CD8-positive, alpha-beta memory T cell (primary cell): ENCODE measurements at regions not wholly inside any gene's neighbourhood (a gene's known extent, or its start where the extent isn't known, plus 50 kb on each side); places are given as distances from the start of the nearest gene placed in this dataset.

Experiments
- CTCF ChIA-PET: fragments of 350-600 bp; sonication (Branson Sonifier 250); formaldehyde crosslinking; loops from one replicate; lab custom pipeline; 2021; ENCODE audit warnings: antibody characterized with exemption; lab: Charles Lee
- POLR2A ChIA-PET: fragments of 350-600 bp; sonication (Branson Sonifier 250); formaldehyde crosslinking; loops from one replicate; lab custom pipeline; 2021; ENCODE audit warnings: antibody characterized with exemption; lab: Charles Lee
- DNase-seq, 5 donors: peaks; one replicate each; pipeline versions ENCODE4 v3.0.0 to v3.0.0-alpha.2; 2020 to 2022; ENCODE audit warnings: mixed read lengths in 1 of 5
- H3K27ac ChIP-seq: one replicate; pipeline ENCODE4 v1.7.0; 2013; ENCODE audit warnings: low read depth, mild to moderate bottlenecking, low read length, moderate library complexity
- H3K27me3 ChIP-seq: 2 replicates; pipeline ENCODE4 v1.7.0; 2013; ENCODE audit warnings: low read length, mild to moderate bottlenecking; ENCODE audit not compliant: insufficient read depth, poor library complexity, severe bottlenecking
- H3K36me3 ChIP-seq: 2 replicates; pipeline ENCODE4 v1.7.0; 2013; ENCODE audit warnings: mild to moderate bottlenecking, low read length, moderate library complexity; ENCODE audit not compliant: insufficient read depth
- H3K4me1 ChIP-seq: 2 replicates; pipeline ENCODE4 v1.7.0; 2013; ENCODE audit warnings: mild to moderate bottlenecking, low read length, moderate library complexity; ENCODE audit not compliant: insufficient read depth
- H3K4me3 ChIP-seq: 2 replicates; pipeline ENCODE4 v1.7.0; 2013; ENCODE audit warnings: mild to moderate bottlenecking, low read length
- H3K9me3 ChIP-seq: 2 replicates; pipeline ENCODE4 v1.7.0; 2013; ENCODE audit warnings: mild to moderate bottlenecking, low read length
- H3K27ac Mint-ChIP-seq, 8 donors: one replicate each; pipeline ENCODE4 v1.8.0; 2020 to 2021; ENCODE audit warnings: mixed read lengths in 8 of 8, mild to moderate bottlenecking in 6 of 8, inconsistent platforms in 3 of 8, moderate library complexity in 3 of 8
- H3K27me3 Mint-ChIP-seq, 2 donors: one replicate each; pipeline ENCODE4 v1.8.0; 2020 to 2021; ENCODE audit warnings: mixed read lengths in 2 of 2, mild to moderate bottlenecking in 1 of 2, moderate library complexity in 1 of 2
- H3K36me3 Mint-ChIP-seq, 3 donors: one replicate each; pipeline ENCODE4 v1.8.0; 2020 to 2021; ENCODE audit warnings: mixed read lengths in 3 of 3, inconsistent platforms in 1 of 3, mild to moderate bottlenecking in 1 of 3
- H3K4me1 Mint-ChIP-seq, 3 donors: one replicate each; pipeline ENCODE4 v1.8.0; 2020 to 2021; ENCODE audit warnings: mixed read lengths in 3 of 3, inconsistent platforms in 1 of 3, mild to moderate bottlenecking in 1 of 3
- H3K4me3 Mint-ChIP-seq, 7 donors: one replicate each; pipeline ENCODE4 v1.8.0; 2020 to 2021; ENCODE audit warnings: mixed read lengths in 7 of 7, mild to moderate bottlenecking in 6 of 7, moderate library complexity in 4 of 7, inconsistent platforms in 2 of 7
- H3K9me3 Mint-ChIP-seq, 5 donors: one replicate each; pipeline ENCODE4 v1.8.0; 2020 to 2022; ENCODE audit warnings: mixed read lengths in 5 of 5, mild to moderate bottlenecking in 3 of 5, moderate library complexity in 2 of 5, inconsistent platforms in 1 of 5

DNA sequence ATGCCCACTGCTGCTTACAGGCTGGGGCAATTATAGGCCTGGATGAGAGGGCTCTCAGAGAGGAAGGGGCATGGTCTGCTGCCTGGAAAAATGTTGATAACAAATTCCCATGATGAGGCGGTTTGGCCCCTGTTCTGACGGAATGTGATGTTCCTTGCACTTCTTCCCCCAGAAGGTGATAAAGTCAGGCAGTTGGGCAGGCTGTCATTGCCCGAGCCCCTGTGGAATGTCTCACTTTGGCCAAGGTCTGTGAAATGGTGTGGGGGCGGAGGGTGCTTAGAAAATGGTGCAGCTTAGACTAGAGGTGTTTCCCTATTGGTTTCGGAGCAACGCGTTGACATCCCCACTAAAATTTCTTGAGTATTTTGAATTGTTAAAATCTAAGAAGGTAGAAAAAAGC lies 1360.0 kb downstream of the AACS start:
- Histone ChIP-seq H3K4me1 (no peaks in the 10 kb centered on the region), H3K27me3 (no peaks in the 10 kb centered on the region), H3K4me3 (no peak overlapping the region), H3K9me3 (no peaks in the 10 kb centered on the region), H3K36me3 (no peaks in the 10 kb centered on the region), H3K27ac (no peak overlapping the region)
- H3K4me1 Mint-ChIP-seq: no peaks in the 10 kb centered on the region
- H3K9me3 Mint-ChIP-seq: peaks cover 0 to 6% (median 2%) of the 10 kb centered on the region in 5 donors
- no peak overlapping the region for H3K4me3 Mint-ChIP-seq
- no peaks in the 10 kb centered on the region for H3K36me3 Mint-ChIP-seq
- POLR2A ChIA-PET: no interaction called here
- CTCF ChIA-PET: no interaction called here
- H3K27ac Mint-ChIP-seq: no peak overlapping the region
- DNase-seq: no peak
- peaks cover 0 to 6% of the 10 kb centered on the region in 2 donors for H3K27me3 Mint-ChIP-seq

DNA sequence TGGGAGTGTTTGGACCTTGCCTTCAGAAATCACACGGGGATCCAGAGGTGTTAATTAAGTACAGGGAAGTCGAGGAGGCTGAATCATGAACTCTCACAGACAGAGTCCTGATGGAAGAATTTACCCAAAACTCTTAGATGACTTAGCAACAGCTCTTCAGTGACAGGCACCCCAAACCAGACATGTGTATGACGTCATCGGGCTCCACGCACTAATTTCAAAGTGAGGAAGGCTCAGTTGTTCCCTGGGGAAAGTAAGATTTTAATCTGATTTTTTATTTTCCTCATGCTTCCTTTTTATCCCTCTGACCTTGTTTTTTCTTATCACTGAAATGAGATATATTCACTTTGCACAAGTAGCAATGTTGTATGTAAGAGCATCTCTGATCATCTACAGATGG lies 1363.5 kb downstream of the AACS start:
- no peaks in the 10 kb centered on the region for H3K27me3 ChIP-seq
- no peaks in the 10 kb centered on the region for H3K36me3 ChIP-seq
- ChIA-PET CTCF (no interaction called here), POLR2A (no interaction called here)
- Mint-ChIP-seq H3K4me1 (no peaks in the 10 kb centered on the region), H3K27ac (no peak overlapping the region), H3K4me3 (no peak overlapping the region), H3K9me3 (peaks cover 0 to 6% (median 0%) of the 10 kb centered on the region in 5 donors), H3K36me3 (no peaks in the 10 kb centered on the region), H3K27me3 (peaks cover 0 to 6% of the 10 kb centered on the region in 2 donors)
- H3K27ac ChIP-seq: no peak overlapping the region
- DNase-seq: no peak
- no peak overlapping the region for H3K4me3 ChIP-seq
- H3K9me3 ChIP-seq: no peaks in the 10 kb centered on the region
- no peaks in the 10 kb centered on the region for H3K4me1 ChIP-seq

GRCh38 chr12:126430921-126431320 lies 1365.7 kb downstream of the AACS start:
- no peaks in the 10 kb centered on the region for H3K36me3 ChIP-seq
- Mint-ChIP-seq H3K4me1 (no peaks in the 10 kb centered on the region), H3K9me3 (peaks cover 0 to 9% (median under 1%) of the 10 kb centered on the region in 5 donors), H3K4me3 (no peak overlapping the region), H3K27ac (no peak overlapping the region), H3K36me3 (no peaks in the 10 kb centered on the region), H3K27me3 (peaks cover 0 to 4% of the 10 kb centered on the region in 2 donors)
- ChIA-PET POLR2A (no interaction called here), CTCF (no interaction called here)
- no peak overlapping the region for H3K27ac ChIP-seq
- no peaks in the 10 kb centered on the region for H3K27me3 ChIP-seq
- H3K4me3 ChIP-seq: no peak overlapping the region
- H3K9me3 ChIP-seq: no peaks in the 10 kb centered on the region
- no peaks in the 10 kb centered on the region for H3K4me1 ChIP-seq
- no peak for DNase-seq

DNA sequence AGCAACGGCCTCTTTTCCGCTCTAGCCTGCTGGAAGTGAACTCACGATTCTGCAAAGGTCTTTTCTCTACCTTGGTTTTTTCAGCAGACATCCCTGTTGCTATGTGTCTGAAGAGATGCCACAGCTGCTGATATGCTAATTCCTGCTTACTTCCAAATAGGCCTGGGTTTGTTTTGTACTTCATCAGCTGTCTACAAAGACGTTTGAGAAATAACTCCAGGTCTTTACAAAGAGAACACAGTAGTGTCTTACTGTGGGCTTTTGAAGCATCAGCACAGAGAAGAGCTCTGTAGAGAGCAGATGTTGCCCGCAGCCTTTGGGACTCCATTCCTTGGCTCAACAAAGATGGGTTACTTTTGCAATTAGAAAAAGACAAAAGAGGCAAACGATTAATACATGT lies 1366.5 kb downstream of the AACS start:
- H3K4me3 Mint-ChIP-seq: no peak overlapping the region
- no peaks in the 10 kb centered on the region for H3K36me3 Mint-ChIP-seq
- no peaks in the 10 kb centered on the region for H3K4me1 Mint-ChIP-seq
- Histone ChIP-seq H3K4me1 (no peaks in the 10 kb centered on the region), H3K27ac (no peak overlapping the region), H3K9me3 (no peaks in the 10 kb centered on the region), H3K4me3 (no peak overlapping the region), H3K36me3 (no peaks in the 10 kb centered on the region), H3K27me3 (no peaks in the 10 kb centered on the region)
- peaks cover 0 to 2% of the 10 kb centered on the region in 2 donors for H3K27me3 Mint-ChIP-seq
- CTCF ChIA-PET: no interaction called here
- peaks cover 0 to 11% (median 1%) of the 10 kb centered on the region in 5 donors for H3K9me3 Mint-ChIP-seq
- no peak for DNase-seq
- peak overlapping the region in 2 of 8 donors; percentile 15 to 56 for H3K27ac Mint-ChIP-seq
- POLR2A ChIA-PET: no interaction called here

DNA sequence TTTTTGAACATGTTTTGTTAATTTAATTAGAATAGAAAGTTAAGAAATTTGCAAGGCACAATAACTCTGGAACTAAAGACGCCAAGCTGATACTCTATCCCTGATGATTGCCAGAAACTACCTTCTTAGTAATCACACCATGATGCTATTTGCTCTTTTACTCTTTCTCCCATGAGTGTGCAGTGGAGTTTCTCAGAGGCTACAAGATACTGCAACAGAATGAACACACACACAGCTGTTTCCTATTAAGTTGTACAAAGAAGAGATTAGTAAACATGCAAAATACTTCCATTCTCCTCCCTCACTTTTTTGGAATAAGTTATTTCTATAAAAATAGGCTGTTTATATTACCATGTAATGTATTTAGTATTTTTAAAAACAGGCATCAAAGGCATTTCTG lies 1367.5 kb downstream of the AACS start:
- CTCF ChIA-PET: no interaction called here
- H3K9me3 Mint-ChIP-seq: peaks cover 0 to 11% (median 3%) of the 10 kb centered on the region in 5 donors
- no peaks in the 10 kb centered on the region for H3K36me3 ChIP-seq
- no peak for DNase-seq
- H3K4me3 Mint-ChIP-seq: no peak overlapping the region
- H3K4me1 Mint-ChIP-seq: no peaks in the 10 kb centered on the region
- H3K4me3 ChIP-seq: no peak overlapping the region
- no peak overlapping the region for H3K27ac Mint-ChIP-seq
- POLR2A ChIA-PET: no interaction called here
- no peak overlapping the region for H3K27ac ChIP-seq
- peaks cover 0 to 2% of the 10 kb centered on the region in 2 donors for H3K27me3 Mint-ChIP-seq
- H3K27me3 ChIP-seq: no peaks in the 10 kb centered on the region
- H3K9me3 ChIP-seq: no peaks in the 10 kb centered on the region
- H3K4me1 ChIP-seq: no peaks in the 10 kb centered on the region
- no peaks in the 10 kb centered on the region for H3K36me3 Mint-ChIP-seq

DNA sequence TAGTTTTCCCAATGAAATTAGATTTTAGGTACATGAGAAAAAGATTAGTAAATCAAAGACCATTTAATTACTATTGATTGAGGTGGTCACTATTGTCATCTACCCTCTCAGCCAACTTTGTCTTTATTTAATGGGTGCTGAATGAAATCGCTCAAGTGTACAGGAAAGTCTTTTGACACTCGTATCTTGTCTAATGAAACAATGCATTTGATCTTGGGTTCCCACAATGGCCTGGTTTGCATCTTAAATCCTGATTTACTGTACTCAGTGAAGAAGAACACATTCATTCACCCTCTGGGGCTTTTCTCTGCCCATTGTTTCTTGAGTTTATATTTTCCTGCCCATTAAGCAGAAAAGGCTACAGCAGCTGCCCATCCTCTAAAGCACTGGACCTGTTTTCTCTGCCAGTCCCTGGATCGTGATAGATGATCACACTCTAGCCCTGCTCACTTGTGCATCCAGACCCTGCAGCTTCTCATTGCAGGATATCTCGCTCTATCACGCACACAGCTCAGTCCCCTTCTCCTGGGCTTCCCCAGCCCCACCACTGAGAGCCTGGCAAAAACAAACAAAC lies 1369.3 kb downstream of the AACS start:
- DNase-seq: no peak
- peaks cover 0 to 2% of the 10 kb centered on the region in 2 donors for H3K27me3 Mint-ChIP-seq
- peaks cover 0 to 8% (median 3%) of the 10 kb centered on the region in 5 donors for H3K9me3 Mint-ChIP-seq
- H3K9me3 ChIP-seq: no peaks in the 10 kb centered on the region
- H3K4me3 Mint-ChIP-seq: no peak overlapping the region
- H3K36me3 ChIP-seq: no peaks in the 10 kb centered on the region
- ChIA-PET CTCF (no interaction called here), POLR2A (no interaction called here)
- H3K4me1 Mint-ChIP-seq: no peaks in the 10 kb centered on the region
- H3K27ac ChIP-seq: no peak overlapping the region
- H3K27ac Mint-ChIP-seq: no peak overlapping the region
- H3K4me3 ChIP-seq: no peak overlapping the region
- H3K36me3 Mint-ChIP-seq: no peaks in the 10 kb centered on the region
- no peaks in the 10 kb centered on the region for H3K27me3 ChIP-seq
- no peaks in the 10 kb centered on the region for H3K4me1 ChIP-seq

- Histone ChIP-seq H3K9me3 (no peaks in the 10 kb centered on the region), H3K27me3 (no peaks in the 10 kb centered on the region), H3K4me1 (no peaks in the 10 kb centered on the region), H3K4me3 (no peak overlapping the region), H3K36me3 (no peaks in the 10 kb centered on the region), H3K27ac (no peak overlapping the region)
- no peak for DNase-seq
- Mint-ChIP-seq H3K27me3 (peaks cover 0 to 2% of the 10 kb centered on the region in 2 donors), H3K36me3 (no peaks in the 10 kb centered on the region), H3K27ac (no peak overlapping the region), H3K9me3 (peaks cover 0 to 8% (median 3%) of the 10 kb centered on the region in 5 donors), H3K4me1 (no peaks in the 10 kb centered on the region), H3K4me3 (no peak overlapping the region)
- ChIA-PET CTCF (no interaction called here), POLR2A (no interaction called here)
Measured at GRCh38 chr12:126436041-126436440, 1370.8 kb downstream of the AACS start.

DNA sequence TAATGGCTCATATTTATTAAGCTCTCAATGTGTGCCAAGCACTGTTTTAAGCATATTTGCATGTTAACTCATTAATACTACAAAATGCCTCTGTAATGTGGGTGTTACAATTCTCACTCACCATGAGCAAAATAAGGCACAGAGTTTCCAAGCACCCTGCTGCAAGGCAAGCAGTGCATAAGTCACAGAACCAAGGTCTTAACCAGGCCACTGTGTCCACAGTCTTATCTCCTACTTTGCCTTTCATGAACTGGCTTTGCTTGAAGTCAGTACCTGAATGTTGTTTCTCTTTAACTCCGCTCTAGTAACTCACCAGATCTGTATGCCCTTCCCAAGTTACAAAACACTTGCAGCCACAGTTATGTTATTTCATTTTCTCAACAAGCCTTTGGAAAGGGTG lies 1372.7 kb downstream of the AACS start:
- ChIA-PET POLR2A (no interaction called here), CTCF (no interaction called here)
- no peak overlapping the region for H3K27ac Mint-ChIP-seq
- H3K27me3 ChIP-seq: no peaks in the 10 kb centered on the region
- H3K9me3 Mint-ChIP-seq: peaks cover 0 to 8% (median 3%) of the 10 kb centered on the region in 5 donors
- H3K36me3 ChIP-seq: no peaks in the 10 kb centered on the region
- no peaks in the 10 kb centered on the region for H3K36me3 Mint-ChIP-seq
- H3K4me1 Mint-ChIP-seq: no peaks in the 10 kb centered on the region
- no peak overlapping the region for H3K27ac ChIP-seq
- H3K4me3 ChIP-seq: no peak overlapping the region
- no peaks in the 10 kb centered on the region for H3K9me3 ChIP-seq
- no peaks in the 10 kb centered on the region for H3K4me1 ChIP-seq
- H3K4me3 Mint-ChIP-seq: no peak overlapping the region
- H3K27me3 Mint-ChIP-seq: peaks cover 0 to 2% of the 10 kb centered on the region in 2 donors
- DNase-seq: no peak
